GM20000 (cell line): ENCODE measurements at regions not wholly inside any gene's neighbourhood (a gene's known extent, or its start where the extent isn't known, plus 50 kb on each side); places are given as distances from the start of the nearest gene placed in this dataset.

Experiments used
- DNase-seq: peaks from one replicate; pipeline ENCODE4 v3.0.0; 2012; ENCODE audit warnings: low spot score
- TF ChIP-seq, protein P1 (sequence below): IDR thresholded peaks from 2 replicates; pipeline ENCODE4 v1.5.1; 2012; ENCODE audit warnings: mild to moderate bottlenecking, control low read depth; ENCODE audit errors: extremely low read depth, missing control alignments

DNA sequence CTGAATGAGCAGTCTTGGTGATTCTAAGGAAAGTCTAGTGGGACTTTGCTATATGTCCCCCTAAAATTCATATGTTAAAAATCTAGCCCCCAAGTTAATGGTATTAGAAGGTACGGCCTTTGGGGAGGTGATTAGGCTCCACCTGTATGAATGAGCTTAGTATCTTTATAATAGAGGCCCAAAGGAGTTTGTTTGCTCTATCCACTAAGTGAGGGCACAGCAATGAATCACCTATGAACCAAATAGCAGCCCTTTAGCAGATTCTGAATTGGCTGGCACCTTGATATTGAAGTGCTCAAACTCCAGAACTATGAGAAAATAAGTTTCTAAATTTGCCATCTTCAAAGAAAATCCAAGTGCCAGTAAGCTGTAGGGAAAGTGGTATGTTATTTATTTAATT, 187.9 kb downstream of the SUCNR1 start:
- DNase-seq = no peak
- TF ChIP-seq, protein P1, sequence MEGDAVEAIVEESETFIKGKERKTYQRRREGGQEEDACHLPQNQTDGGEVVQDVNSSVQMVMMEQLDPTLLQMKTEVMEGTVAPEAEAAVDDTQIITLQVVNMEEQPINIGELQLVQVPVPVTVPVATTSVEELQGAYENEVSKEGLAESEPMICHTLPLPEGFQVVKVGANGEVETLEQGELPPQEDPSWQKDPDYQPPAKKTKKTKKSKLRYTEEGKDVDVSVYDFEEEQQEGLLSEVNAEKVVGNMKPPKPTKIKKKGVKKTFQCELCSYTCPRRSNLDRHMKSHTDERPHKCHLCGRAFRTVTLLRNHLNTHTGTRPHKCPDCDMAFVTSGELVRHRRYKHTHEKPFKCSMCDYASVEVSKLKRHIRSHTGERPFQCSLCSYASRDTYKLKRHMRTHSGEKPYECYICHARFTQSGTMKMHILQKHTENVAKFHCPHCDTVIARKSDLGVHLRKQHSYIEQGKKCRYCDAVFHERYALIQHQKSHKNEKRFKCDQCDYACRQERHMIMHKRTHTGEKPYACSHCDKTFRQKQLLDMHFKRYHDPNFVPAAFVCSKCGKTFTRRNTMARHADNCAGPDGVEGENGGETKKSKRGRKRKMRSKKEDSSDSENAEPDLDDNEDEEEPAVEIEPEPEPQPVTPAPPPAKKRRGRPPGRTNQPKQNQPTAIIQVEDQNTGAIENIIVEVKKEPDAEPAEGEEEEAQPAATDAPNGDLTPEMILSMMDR = no peak

DNA sequence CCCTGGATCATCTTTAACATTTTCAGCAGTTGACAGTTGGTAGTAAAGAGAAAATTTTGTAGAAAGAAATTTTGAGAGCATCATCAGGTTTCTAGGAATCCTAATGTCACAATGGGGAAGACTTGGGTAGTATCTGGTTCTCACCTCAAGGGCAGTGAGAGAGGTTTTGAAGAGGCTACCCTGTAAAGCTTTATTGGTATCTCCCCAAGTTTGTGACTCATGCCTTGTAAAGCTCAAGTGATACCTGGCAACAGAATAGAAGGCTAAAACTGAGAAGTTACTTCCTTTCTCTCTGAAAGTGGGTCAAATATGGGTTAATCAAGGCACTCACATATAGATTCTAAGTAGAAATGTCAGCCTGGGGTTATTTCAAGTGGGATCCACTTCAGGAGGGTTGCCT, 196.4 kb downstream of the SUCNR1 start:
- no peak for DNase-seq
- TF ChIP-seq, protein P1 = no peak

DNA sequence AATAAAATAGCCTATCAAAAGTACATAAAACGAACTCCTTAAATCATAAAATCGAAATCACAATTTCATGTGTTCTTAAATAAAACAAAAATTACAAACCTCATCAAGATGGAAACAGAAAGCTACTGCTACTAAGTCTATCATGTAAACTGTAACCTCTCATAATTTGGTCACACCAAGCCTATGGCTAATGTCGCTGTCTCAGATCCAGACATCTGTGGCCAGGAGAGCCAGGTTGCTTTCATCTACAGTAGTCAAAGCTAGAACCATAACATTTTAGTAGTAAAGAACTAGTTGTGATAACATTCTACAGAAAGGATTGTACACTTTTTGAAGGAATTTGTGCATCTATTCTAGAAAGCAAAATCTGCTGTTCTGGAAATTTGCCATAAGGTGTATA, 197.4 kb upstream of the MBNL1 start:
- TF ChIP-seq, protein P1 = no peak
- no peak for DNase-seq

DNA sequence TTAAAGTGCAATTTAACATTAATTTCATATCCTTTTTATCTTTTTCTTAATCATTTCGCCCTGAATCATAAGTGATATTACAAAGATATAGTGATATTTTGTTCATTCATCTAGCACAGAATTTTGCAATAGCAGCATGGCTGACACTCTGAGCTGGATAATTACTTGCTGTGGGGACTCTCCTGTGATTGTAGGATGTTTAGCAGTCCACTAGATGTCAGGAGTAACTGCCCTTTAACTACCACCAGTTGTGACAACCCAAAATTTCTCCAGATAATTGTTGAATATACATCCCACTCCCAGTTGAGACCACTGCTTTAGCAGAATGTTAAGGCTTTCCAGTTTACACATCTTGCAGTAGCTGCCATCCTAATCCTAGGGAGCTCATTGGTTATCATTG, 196.8 kb upstream of the MBNL1 start:
- DNase-seq = peak; percentile 20
- TF ChIP-seq, protein P1 = peak; percentile 28

DNA sequence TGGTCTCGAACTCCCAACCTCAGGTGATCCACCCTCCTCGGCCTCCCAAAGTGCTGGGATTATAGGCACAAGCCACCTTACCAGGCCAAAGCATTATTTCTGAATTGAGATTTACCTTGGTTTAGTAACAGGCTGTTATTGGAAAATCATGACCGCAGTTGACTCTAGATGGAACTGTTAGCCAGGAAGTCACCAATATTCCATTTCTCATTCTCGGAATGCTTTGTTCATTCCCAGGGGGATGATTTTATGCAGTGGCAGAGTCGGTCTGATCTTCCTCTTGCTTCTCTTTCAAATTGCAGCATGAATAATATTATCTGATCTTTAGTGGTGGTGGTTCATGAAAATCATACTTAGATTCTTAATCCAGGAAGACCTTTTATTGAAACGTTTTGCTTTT, 195.5 kb upstream of the MBNL1 start:
- no peak for DNase-seq
- TF ChIP-seq, protein P1 = no peak

DNA sequence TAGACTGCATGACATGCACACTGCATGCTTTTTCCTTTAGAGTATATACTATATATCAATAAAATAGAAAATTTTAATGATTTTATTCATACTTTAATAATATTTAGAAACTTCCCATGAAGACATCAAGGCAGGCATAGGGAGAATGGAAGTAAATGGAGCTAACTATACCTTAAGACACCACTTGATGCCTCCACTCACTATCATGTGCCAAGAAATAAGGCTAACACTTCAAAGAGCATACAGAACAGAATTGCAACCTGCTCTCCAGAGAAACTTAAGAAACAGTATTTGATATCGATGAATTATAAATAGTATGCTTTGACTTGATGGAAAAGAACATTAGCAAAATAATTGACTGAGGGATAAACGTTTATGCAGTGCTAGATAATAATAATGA, 192.6 kb upstream of the MBNL1 start:
- no peak for DNase-seq
- TF ChIP-seq, protein P1 = no peak

DNA sequence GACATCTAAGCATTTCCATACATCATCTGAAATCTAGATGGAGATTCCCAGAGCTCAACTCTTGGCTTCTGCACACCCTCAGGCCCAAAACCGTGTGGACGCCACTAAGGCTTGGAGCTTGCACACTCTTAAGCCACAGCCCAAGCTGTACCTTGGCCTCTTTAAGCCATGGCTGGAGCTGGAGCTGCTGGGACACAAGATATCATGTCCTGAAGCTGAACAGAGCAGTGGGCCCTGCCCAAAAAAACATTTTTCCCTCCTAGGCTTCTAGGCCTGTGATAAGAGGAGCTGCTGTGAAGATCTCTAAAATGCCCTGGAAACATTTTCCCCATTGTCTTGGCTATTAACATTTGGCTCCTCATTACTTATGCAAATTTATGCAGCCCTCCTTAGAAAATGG, 188.7 kb upstream of the MBNL1 start:
- DNase-seq = no peak
- TF ChIP-seq, protein P1 = no peak
